ENCODE measurements at regions not wholly inside any gene's neighbourhood (a gene's known extent, or its start where the extent isn't known, plus 50 kb on each side); places are given as distances from the start of the nearest gene placed in this dataset.

GRCh38 chr3:189375532-189375931 lies 203.8 kb downstream of the TPRG1 start:
- H2AFZ ChIP-seq: no peak overlapping the region
- Mint-ChIP-seq H3K4me3 (no peak overlapping the region), H3K9me3 (peaks cover 15% of the 10 kb centered on the region; the same call in 2 of the 3 replicates), H3K27me3 (ENCODE audit: insufficient read depth, low read depth, poor library complexity) (no peaks in the 10 kb centered on the region), H3K36me3 (ENCODE audit: low read depth) (peaks cover 4% of the 10 kb centered on the region; the same call in 1 of the 3 replicates), H3K4me1 (peaks cover 9% of the 10 kb centered on the region; the same call in 2 of the 3 replicates), H3K27ac (no peak overlapping the region)
- H3K4me3 ChIP-seq: no peak overlapping the region
- no peak for DNase-seq (ENCODE audit: low spot score)
- H3K4me1 ChIP-seq (ENCODE audit: insufficient read depth): peaks cover 5% of the 10 kb centered on the region; the same call in 1 of the 2 replicates
- H3K79me2 ChIP-seq (replicated peaks; ENCODE audit: insufficient read depth): no peaks in the 10 kb centered on the region
- H3F3A ChIP-seq (replicated peaks; ENCODE audit: low read depth): no peaks in the 10 kb centered on the region
- H3K4me2 ChIP-seq: no peak overlapping the region
- no peaks in the 10 kb centered on the region for H3K27me3 ChIP-seq (ENCODE audit: insufficient read depth)
- no peaks in the 10 kb centered on the region for H3K36me3 ChIP-seq (ENCODE audit: insufficient read depth)
- ATAC-seq: no peak
- TF ChIP-seq ZNF331 (CRISPR knock-in tag; IDR thresholded peaks at IDR 0.05; ENCODE audit: low read depth) (no peak), JUNB (IDR thresholded peaks at IDR 0.05; ENCODE audit: unreplicated experiment) (no peak), ZNF114 (CRISPR knock-in tag; IDR thresholded peaks at IDR 0.05) (no peak), STAT1 (IDR thresholded peaks at IDR 0.05; ENCODE audit: unreplicated experiment) (no peak), NANOG (IDR thresholded peaks at IDR 0.05; ENCODE audit: borderline replicate concordance) (no peak), EZH2phosphoT487 (IDR thresholded peaks at IDR 0.05; ENCODE audit: unreplicated experiment) (no peak), ZNF462 (CRISPR knock-in tag; IDR thresholded peaks at IDR 0.05) (no peak), EZH2 (IDR thresholded peaks at IDR 0.05; ENCODE audit: low read depth, unreplicated experiment) (no peak), POLR2AphosphoS5 (IDR thresholded peaks at IDR 0.05; ENCODE audit: low read depth) (no peak), ETS1 (IDR thresholded peaks at IDR 0.05) (no peak), CTCF (conservative IDR thresholded peaks at IDR 0.05; ENCODE audit: low read depth in 2 of 2) (no peak), CREB1 (CRISPR knock-in tag; IDR thresholded peaks at IDR 0.05; ENCODE audit: low read depth) (no peak), REST (IDR thresholded peaks at IDR 0.05; ENCODE audit: unreplicated experiment) (no peak)
- no peaks in the 10 kb centered on the region for H3K9me2 ChIP-seq (ENCODE audit: insufficient read depth)
- no peaks in the 10 kb centered on the region for H4K20me1 ChIP-seq (replicated peaks; ENCODE audit: insufficient read depth)
- no peak overlapping the region for H3K27ac ChIP-seq (ENCODE audit: low read depth)
